IPS-NIHi7 (cell line): ENCODE measurements at regions not wholly inside any gene's neighbourhood (a gene's known extent, or its start where the extent isn't known, plus 50 kb on each side); places are given as distances from the start of the nearest gene placed in this dataset.
"Not testable (repeated sequence)": the region's sequence is repeated elsewhere in the genome, so short reads cannot be mapped to it uniquely, and the experiment has no call there.

Source experiments
- DNase-seq: peaks from one replicate; pipeline ENCODE4 v3.0.0; 2012; ENCODE audit warnings: mixed read lengths; ENCODE audit errors: extremely low spot score

- DNase-seq: no peak
These were observed 173.9 kb downstream of the DUSP10 start for GRCh38 chr1:221567859-221568507.

DNA sequence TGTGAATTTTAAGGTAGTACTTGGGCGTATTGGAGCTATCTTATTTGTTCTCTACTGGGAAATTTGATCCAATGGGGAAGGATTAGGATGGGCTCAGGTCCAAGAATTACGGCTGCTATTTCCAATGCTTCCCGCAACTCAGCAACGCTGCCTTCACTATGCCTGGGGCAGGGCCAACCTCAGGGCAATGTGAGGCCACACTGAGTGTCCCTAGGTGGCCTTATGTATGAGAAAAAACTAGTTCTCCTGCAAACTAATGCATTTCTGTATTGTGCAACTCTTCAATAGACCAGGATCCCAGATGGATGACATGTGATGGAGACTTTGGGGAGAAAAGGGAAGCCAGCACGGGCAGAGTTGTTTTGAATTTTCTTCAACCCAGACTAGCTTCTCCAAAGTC is 168.1 kb downstream of the DUSP10 start:
- no peak for DNase-seq

GRCh38 chr1:221574529-221574928 is 167.4 kb downstream of the DUSP10 start:
- no peak for DNase-seq

GRCh38 chr1:221575605-221576004 is 166.3 kb downstream of the DUSP10 start:
- DNase-seq: no peak

DNA sequence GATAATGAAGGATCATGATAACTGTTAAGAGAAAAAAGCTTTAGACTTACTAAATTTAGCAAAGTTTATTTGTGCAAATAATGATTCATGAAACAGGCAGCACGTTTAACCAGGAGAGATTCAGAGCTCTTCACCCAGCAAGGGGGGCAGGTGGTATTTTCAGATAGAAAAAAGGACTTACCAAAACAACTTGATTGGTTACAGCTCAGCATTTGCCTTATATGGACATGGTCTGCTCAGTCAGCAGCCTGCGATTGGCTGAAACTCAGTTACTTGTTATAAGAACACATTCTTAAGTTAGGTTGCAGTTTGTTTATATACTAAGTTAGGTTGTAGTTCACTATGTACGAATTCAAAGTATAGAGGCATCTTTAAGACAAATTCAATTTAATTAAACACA is 165.6 kb downstream of the DUSP10 start:
- no peak for DNase-seq

GRCh38 chr1:221583465-221583864 is 158.4 kb downstream of the DUSP10 start:
- no peak for DNase-seq

- DNase-seq: not testable (repeated sequence)
These were observed 154.9 kb downstream of the DUSP10 start for GRCh38 chr1:221587013-221587412.

DNA sequence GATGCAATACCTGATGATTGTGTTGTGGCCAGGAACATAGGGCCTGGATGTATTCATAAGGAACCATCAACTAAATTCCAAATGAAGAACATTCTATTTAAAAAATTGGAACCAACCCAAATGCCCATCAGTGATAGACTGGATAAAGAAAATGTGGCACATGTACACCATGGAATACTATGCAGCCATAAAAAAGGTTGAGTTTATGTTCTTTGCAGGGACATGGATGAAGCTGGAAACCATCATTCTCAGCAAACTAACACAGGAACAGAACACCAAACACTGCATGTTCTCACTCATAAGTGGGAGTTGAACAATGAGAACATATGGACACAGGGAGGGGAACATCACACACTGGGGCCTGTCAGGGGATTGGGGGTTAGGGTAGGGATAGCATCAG is 150.6 kb downstream of the DUSP10 start:
- DNase-seq: not testable (repeated sequence)

DNA sequence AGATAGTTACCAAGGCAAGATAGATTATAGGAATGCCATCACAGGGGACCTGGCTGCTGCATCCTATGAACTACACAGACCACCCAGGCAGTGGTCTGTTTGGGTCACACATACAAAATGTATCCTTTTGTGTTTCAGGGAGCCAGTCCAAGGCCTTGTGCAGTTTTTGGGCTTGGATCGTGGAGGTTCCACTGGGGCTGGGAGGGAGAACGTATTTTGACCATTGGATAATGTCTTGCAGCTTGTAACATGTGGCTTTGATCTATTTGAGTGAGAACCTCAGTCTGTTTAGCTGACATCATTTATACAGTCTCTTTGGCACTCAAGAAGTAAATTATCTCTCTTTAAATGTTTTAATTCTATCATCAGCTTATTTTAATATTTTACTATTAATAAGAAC is 147.3 kb downstream of the DUSP10 start:
- DNase-seq: no peak

DNA sequence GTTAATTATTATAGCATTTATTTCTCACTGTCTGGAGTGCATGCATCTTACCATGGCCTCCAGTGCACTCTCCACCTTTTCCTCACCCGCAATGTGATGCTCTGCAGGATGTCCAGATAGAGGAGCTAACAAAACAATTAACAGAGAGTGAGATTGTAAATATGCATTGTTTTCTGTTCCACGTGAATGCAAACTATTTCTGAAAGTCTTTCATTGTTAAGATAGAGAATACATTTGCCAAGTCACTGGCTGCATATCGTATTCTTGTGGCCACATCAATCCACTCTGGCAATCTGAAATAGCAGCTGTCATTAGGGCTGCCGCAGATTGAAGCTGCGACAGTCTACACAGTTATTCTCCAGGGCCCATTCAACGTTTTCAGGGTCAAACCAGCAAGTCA is 143.8 kb downstream of the DUSP10 start:
- DNase-seq: no peak

GRCh38 chr1:221601166-221601565 is 140.7 kb downstream of the DUSP10 start:
- no peak for DNase-seq

- DNase-seq: no peak
These were observed 139.1 kb downstream of the DUSP10 start for GRCh38 chr1:221602830-221603229.

DNA sequence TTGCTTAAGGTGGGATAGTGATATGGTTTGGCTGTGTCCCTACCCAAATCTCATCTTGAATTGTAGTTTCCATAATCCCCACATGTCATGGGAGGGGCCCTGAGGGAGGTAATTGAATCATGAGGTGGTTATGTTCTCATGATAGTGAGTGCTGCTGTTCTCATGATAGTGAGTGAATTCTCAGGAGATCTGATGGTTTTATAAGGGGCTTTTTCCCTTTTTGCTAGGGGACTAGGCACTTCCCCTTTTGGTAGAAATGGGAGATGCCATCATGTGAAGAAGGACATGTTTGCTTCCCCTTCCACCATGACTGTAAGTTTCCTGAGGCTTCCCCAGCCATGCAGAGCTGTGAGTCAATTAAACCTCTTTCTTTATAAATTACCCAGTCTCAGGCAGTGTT is 137.5 kb downstream of the DUSP10 start:
- DNase-seq: not testable (repeated sequence)

DNA sequence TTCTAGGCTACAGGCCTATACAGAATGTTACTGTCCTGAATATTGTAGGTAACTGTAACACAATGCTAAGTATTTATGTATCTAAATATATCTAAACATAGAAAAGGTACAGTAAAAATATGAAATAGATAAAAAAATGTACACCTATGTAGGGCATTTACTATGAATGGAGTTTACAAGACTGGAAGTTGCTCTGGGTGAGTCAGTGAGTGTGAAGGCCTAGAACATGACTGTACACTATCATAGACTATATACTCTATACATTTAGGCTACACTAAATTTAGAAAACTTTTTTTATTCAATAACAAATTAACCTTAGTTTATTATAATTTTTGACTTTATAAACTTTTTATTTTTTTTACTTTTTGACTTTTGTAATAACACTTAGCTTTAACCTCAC is 136.9 kb downstream of the DUSP10 start:
- no peak for DNase-seq

DNA sequence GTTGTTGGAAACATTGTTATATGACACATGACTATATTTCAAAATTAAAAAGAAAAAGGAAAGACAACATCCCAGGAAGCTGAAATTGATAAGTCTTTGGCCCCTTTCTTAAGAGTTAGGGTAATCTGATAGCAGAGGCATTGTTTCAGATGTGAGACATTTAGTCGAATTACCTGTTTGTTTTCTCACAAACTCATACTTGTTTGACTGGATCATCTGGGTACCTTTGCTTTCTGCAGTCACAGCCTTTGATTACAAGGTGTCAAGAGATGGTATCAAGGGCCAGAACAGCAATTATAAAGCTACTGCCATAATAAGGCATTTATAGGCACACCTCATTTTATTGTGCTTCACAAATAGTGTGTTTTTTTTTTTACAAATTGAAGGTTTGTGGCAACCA is 136.3 kb downstream of the DUSP10 start:
- DNase-seq: no peak

GRCh38 chr1:221606256-221606655 is 135.6 kb downstream of the DUSP10 start:
- no peak for DNase-seq

DNA sequence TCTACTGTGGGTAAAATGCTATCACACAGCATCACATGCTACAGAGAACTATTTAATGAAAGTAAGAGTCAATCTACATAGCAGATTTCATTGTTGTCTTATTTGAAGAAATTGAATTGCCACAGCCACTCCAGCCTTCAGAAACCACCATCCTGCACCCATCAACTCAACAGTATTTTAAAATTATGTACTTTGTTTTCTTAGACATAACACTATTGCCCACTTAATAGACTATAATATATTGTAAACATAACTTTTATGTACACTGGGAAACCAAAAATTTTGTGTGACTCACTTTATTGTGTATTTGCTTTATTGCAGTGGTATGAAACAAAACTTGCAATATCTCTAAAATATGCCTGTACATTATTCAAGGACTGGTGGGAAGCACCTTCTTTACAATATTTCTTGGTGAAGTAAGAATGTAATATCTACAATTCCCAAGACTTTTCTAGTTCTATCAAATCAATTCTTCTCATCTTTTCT is 133.0 kb downstream of the DUSP10 start:
- DNase-seq: no peak

DNA sequence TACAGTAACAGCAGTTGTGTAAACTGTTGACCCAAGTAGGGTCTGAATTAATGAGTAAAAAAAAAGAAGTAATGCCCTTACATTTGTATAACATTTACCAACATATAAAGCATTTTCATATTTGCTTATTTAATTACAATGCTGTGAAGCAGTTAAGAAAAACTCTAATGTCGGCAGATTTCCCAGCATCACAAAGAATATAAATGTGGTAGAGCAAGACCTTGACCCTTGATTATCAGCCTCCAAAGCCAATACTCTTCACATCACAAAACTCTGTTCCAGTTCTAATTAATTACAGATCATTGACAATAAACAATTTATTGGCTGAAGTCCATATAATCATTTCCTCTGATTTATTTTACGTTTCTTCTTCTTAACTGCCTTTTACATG is 130.2 kb downstream of the DUSP10 start:
- no peak for DNase-seq

DNA sequence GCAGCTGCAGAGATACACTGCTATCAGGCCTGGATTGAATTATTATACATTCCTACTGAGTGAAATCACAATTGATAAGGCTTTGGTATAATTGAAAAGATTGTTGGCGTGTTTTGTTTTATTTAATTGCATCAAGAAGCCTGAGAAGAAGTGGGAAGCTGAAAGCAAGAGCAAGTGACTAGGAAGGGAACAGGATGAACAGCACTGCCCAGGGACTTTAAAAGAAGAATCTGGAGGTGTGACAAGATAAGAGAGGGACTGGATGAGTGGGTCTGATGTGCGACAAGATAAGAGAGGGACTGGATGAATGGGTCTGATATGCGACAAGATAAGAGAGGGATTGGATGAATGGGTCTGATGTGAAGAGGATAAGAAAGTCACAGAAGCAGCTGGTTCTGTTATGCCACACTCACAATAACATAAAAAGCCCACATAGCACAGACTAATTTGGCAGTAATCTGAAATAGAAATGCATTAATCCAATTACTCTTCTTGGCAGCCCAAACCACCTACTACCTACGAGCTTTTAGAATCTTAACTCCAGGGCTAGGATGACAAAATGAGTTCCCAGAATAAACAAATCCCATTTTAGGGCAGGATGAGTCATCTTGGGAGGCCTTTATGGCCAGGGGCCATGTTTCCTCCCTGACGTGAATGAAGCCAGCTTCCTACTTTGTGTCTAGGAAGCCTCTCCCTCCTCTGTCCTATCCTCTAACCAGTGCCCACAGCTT is 129.7 kb downstream of the DUSP10 start:
- peak; percentile 65 for DNase-seq

DNA sequence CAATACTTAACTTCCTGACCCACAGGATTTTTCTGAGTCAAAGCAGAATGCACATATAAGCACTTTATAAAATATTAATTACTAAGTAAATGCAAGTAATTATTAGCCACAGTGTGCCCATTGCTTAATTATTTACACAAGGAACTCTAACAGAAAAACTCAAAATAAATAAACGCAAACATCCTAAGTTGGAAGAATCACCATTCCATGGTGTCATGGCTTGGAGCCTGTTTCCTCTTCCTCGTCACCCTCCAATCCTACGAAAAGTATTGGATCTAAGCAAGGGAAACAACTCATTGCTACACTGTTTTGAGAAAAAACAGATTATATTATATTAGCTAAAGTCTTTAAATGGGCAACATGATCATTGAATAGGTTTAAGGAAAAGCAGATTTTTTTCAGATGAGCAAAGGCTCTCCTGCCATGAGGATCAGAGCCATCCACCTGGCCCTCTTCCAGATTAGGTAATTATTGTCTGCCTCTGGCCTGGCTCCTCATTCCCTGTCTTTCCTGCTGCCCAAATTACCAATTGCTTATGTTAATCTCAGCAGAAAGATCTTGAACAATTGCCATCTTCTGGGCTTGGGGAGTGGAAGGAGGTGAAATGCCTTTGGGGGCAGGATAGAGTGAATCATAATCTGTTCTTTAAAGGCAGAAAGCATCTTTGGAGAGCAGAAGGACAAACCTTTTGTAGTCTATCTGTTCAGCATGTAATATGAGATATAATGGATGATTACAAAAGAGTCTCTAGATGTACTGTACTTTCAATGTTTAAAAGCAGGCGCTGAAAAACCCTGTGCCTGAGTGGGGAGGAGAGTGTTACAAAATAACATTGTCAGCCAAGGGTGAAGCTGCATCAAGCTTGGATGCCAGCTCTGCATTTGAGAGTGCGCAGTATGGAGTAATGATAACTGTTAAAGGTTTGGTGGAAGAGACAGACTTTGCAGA is 121.2 kb downstream of the DUSP10 start:
- no peak for DNase-seq

DNA sequence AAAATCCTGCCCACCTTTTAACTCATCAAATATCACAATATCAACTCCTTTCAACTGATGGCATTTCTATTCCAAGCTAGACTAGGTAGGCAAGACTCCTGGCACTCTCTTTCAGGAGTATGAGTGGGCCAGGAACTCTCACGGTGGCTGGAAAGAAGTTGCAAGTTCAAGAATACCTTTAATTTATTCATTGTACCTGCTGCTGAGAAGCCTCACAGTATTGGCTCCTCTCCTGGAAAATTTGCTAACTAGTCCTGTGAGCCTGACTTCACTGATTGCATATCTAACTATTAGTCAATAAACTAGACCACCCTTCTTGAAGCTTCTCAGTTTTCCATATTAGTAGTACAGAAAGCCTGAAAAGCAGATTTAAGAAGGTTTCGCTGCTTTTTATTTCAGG is 120.2 kb downstream of the DUSP10 start:
- DNase-seq: no peak

DNA sequence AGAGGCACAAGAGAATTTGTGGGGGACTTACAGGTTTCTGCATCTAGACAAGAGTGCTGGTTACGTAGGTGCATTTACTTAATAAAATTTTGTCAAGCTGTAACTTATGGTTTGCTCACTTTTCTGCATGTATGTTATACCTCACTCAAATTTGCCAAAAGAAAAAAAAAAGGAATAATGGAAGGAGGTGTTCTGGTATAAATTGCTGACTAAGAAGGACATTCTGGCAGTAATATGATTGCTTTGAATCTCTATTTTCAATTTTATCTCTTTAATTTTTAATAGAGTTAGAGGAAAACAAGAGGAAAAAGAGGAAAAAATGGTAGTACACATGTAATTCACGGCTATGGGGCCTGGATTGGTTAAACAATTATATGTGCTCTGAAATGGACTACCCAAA is 119.5 kb downstream of the DUSP10 start:
- DNase-seq: no peak
